GM23338 (cell line): ENCODE measurements at regions not wholly inside any gene's neighbourhood (a gene's known extent, or its start where the extent isn't known, plus 50 kb on each side); places are given as distances from the start of the nearest gene placed in this dataset.

Experiments
- EZH2 ChIP-seq: fragments of 200-600 bp; sonication (generic); IDR thresholded peaks from one replicate; pipeline ENCODE4 v1.8.0; 2017; ENCODE audit warnings: antibody characterized with exemption, mild to moderate bottlenecking, low read depth; ENCODE audit not compliant: unreplicated experiment
- EZH2phosphoT487 ChIP-seq: fragments of 200-600 bp; sonication (generic); IDR thresholded peaks from one replicate; pipeline ENCODE4 v1.8.1; 2018; ENCODE audit warnings: antibody characterized with exemption; ENCODE audit not compliant: unreplicated experiment
- JUNB ChIP-seq: IDR thresholded peaks from one replicate; pipeline ENCODE4 v1.6.1; 2016; ENCODE audit warnings: antibody characterized with exemption; ENCODE audit not compliant: unreplicated experiment
- POLR2AphosphoS5 ChIP-seq: IDR thresholded peaks from 2 replicates; pipeline ENCODE4 v1.6.1; 2016; ENCODE audit warnings: antibody characterized with exemption, low read depth
- ZNF331 ChIP-seq: fragments of 250-450 bp; sonication (Bioruptor Pico); IDR thresholded peaks from 2 replicates; pipeline ENCODE4 v1.5.0; 2020; ENCODE audit warnings: low read depth, mild to moderate bottlenecking, moderate library complexity
- TF ChIP-seq, protein P1 (sequence below): IDR thresholded peaks from one replicate; pipeline ENCODE4 v1.6.1; 2018; ENCODE audit warnings: antibody characterized with exemption; ENCODE audit not compliant: unreplicated experiment
- TF ChIP-seq, protein P2 (sequence below), 2 experiments: fragments of 200-600 bp in 1 of 2; sonication (generic) in 1 of 2; conservative IDR thresholded peaks; 2 replicates each; pipeline versions ENCODE4 v1.5.1 to v1.6.1; 2016 to 2017; ENCODE audit warnings: antibody characterized with exemption in 2 of 2, low read depth in 2 of 2, mild to moderate bottlenecking in 2 of 2, moderate library complexity in 1 of 2

GRCh38 chr15:62407962-62408361 lies 242.9 kb upstream of the C2CD4B start:
- TF ChIP-seq, protein P1, sequence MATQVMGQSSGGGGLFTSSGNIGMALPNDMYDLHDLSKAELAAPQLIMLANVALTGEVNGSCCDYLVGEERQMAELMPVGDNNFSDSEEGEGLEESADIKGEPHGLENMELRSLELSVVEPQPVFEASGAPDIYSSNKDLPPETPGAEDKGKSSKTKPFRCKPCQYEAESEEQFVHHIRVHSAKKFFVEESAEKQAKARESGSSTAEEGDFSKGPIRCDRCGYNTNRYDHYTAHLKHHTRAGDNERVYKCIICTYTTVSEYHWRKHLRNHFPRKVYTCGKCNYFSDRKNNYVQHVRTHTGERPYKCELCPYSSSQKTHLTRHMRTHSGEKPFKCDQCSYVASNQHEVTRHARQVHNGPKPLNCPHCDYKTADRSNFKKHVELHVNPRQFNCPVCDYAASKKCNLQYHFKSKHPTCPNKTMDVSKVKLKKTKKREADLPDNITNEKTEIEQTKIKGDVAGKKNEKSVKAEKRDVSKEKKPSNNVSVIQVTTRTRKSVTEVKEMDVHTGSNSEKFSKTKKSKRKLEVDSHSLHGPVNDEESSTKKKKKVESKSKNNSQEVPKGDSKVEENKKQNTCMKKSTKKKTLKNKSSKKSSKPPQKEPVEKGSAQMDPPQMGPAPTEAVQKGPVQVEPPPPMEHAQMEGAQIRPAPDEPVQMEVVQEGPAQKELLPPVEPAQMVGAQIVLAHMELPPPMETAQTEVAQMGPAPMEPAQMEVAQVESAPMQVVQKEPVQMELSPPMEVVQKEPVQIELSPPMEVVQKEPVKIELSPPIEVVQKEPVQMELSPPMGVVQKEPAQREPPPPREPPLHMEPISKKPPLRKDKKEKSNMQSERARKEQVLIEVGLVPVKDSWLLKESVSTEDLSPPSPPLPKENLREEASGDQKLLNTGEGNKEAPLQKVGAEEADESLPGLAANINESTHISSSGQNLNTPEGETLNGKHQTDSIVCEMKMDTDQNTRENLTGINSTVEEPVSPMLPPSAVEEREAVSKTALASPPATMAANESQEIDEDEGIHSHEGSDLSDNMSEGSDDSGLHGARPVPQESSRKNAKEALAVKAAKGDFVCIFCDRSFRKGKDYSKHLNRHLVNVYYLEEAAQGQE: no peak
- TF ChIP-seq, protein P2, sequence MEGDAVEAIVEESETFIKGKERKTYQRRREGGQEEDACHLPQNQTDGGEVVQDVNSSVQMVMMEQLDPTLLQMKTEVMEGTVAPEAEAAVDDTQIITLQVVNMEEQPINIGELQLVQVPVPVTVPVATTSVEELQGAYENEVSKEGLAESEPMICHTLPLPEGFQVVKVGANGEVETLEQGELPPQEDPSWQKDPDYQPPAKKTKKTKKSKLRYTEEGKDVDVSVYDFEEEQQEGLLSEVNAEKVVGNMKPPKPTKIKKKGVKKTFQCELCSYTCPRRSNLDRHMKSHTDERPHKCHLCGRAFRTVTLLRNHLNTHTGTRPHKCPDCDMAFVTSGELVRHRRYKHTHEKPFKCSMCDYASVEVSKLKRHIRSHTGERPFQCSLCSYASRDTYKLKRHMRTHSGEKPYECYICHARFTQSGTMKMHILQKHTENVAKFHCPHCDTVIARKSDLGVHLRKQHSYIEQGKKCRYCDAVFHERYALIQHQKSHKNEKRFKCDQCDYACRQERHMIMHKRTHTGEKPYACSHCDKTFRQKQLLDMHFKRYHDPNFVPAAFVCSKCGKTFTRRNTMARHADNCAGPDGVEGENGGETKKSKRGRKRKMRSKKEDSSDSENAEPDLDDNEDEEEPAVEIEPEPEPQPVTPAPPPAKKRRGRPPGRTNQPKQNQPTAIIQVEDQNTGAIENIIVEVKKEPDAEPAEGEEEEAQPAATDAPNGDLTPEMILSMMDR (conservative IDR thresholded peaks at IDR 0.05; ENCODE audit: low read depth in 2 of 2): no peak
- no peak for TF ChIP-seq JUNB
- TF ChIP-seq EZH2: no peak
- TF ChIP-seq EZH2phosphoT487: no peak
- no peak for TF ChIP-seq POLR2AphosphoS5
- no peak for TF ChIP-seq ZNF331 (CRISPR knock-in tag)
